BE2C (cell line): ENCODE measurements at regions not wholly inside any gene's neighbourhood (a gene's known extent, or its start where the extent isn't known, plus 50 kb on each side); places are given as distances from the start of the nearest gene placed in this dataset.

Experiments used
- DNase-seq: peaks from one replicate; pipeline ENCODE4 v3.0.0-alpha.2; 2020
- H3K27me3 ChIP-seq: fragments of 250-450 bp; sonication (Bioruptor Pico); 2 replicates; pipeline ENCODE4 v1.5.1; 2020; ENCODE audit warnings: mild to moderate bottlenecking
- H3K36me3 ChIP-seq: fragments of 250-450 bp; sonication (Bioruptor Pico); 2 replicates; pipeline ENCODE4 v1.5.1; 2020; ENCODE audit warnings: mild to moderate bottlenecking
- H3K4me1 ChIP-seq: fragments of 250-450 bp; sonication (Bioruptor Pico); 2 replicates; pipeline ENCODE4 v1.5.1; 2020
- H3K4me3 ChIP-seq: 2 replicates; pipeline ENCODE4 v1.5.1; 2011; ENCODE audit warnings: low read depth, low read length
- H3K9me3 ChIP-seq: fragments of 250-450 bp; sonication (Bioruptor Pico); 2 replicates; pipeline ENCODE4 v1.5.1; 2020
- CTCF ChIP-seq: IDR thresholded peaks from 2 replicates; pipeline ENCODE4 v1.5.1; 2012; ENCODE audit warnings: mild to moderate bottlenecking, low read depth, low read length

- H3K9me3 ChIP-seq: no peaks in the 10 kb centered on the region
- DNase-seq: no peak
- no peaks in the 10 kb centered on the region for H3K36me3 ChIP-seq
- no peaks in the 10 kb centered on the region for H3K4me1 ChIP-seq
- H3K4me3 ChIP-seq: no peak overlapping the region
- H3K27me3 ChIP-seq: no peaks in the 10 kb centered on the region
- no peak for TF ChIP-seq CTCF
Measured at GRCh38 chrX:97843200-97843811, 959.6 kb downstream of the RPA4 start.

GRCh38 chrX:97844161-97844560, 960.5 kb downstream of the RPA4 start:
- Histone ChIP-seq H3K9me3 (no peaks in the 10 kb centered on the region), H3K27me3 (no peaks in the 10 kb centered on the region), H3K36me3 (no peaks in the 10 kb centered on the region), H3K4me3 (no peak overlapping the region), H3K4me1 (no peaks in the 10 kb centered on the region)
- DNase-seq: no peak
- TF ChIP-seq CTCF: no peak

GRCh38 chrX:97844943-97845342, 961.2 kb downstream of the RPA4 start:
- H3K4me1 ChIP-seq: no peaks in the 10 kb centered on the region
- TF ChIP-seq CTCF: no peak
- no peaks in the 10 kb centered on the region for H3K36me3 ChIP-seq
- no peak for DNase-seq
- H3K4me3 ChIP-seq: no peak overlapping the region
- H3K27me3 ChIP-seq: no peaks in the 10 kb centered on the region
- no peaks in the 10 kb centered on the region for H3K9me3 ChIP-seq

GRCh38 chrX:97845451-97845850, 961.7 kb downstream of the RPA4 start:
- no peak for TF ChIP-seq CTCF
- Histone ChIP-seq H3K4me1 (no peaks in the 10 kb centered on the region), H3K27me3 (no peaks in the 10 kb centered on the region), H3K36me3 (no peaks in the 10 kb centered on the region), H3K4me3 (no peak overlapping the region), H3K9me3 (no peaks in the 10 kb centered on the region)
- DNase-seq: no peak

GRCh38 chrX:97846228-97846627, 962.5 kb downstream of the RPA4 start:
- DNase-seq: no peak
- TF ChIP-seq CTCF: no peak
- no peaks in the 10 kb centered on the region for H3K4me1 ChIP-seq
- H3K9me3 ChIP-seq: no peaks in the 10 kb centered on the region
- H3K27me3 ChIP-seq: no peaks in the 10 kb centered on the region
- H3K4me3 ChIP-seq: no peak overlapping the region
- no peaks in the 10 kb centered on the region for H3K36me3 ChIP-seq

GRCh38 chrX:97846718-97847237, 963.1 kb downstream of the RPA4 start:
- TF ChIP-seq CTCF: no peak
- H3K4me1 ChIP-seq: no peaks in the 10 kb centered on the region
- no peaks in the 10 kb centered on the region for H3K9me3 ChIP-seq
- no peaks in the 10 kb centered on the region for H3K36me3 ChIP-seq
- H3K27me3 ChIP-seq: no peaks in the 10 kb centered on the region
- H3K4me3 ChIP-seq: no peak overlapping the region
- no peak for DNase-seq
